Mesenchymal stem cell (in vitro differentiated cells and primary cell): ENCODE measurements at regions not wholly inside any gene's neighbourhood (a gene's known extent, or its start where the extent isn't known, plus 50 kb on each side); places are given as distances from the start of the nearest gene placed in this dataset.
"Not testable (repeated sequence)": the region's sequence is repeated elsewhere in the genome, so short reads cannot be mapped to it uniquely, and the experiment has no call there.

Source experiments
- DNase-seq: peaks from one replicate; pipeline ENCODE4 v3.0.0-alpha.2; 2013
- H2AFZ ChIP-seq: one replicate; pipeline ENCODE4 v1.6.1; 2013; ENCODE audit warnings: low read depth, mild to moderate bottlenecking, control low read depth, inconsistent platforms, low read length, moderate library complexity
- H2AK5ac ChIP-seq: 2 replicates; pipeline ENCODE4 v1.6.1; 2013; ENCODE audit warnings: low read length, moderate library complexity, mild to moderate bottlenecking, inconsistent platforms; ENCODE audit not compliant: severe bottlenecking
- H2BK120ac ChIP-seq: one replicate; pipeline ENCODE4 v1.6.1; 2013; ENCODE audit warnings: low read depth, mild to moderate bottlenecking, inconsistent platforms, low read length, moderate library complexity
- H2BK12ac ChIP-seq, 2 experiments: one replicate each; pipeline ENCODE4 v1.6.1; 2013; ENCODE audit warnings: inconsistent platforms in 2 of 2, low read length in 2 of 2, mild to moderate bottlenecking in 2 of 2, moderate library complexity in 2 of 2, control low read depth in 1 of 2
- H2BK15ac ChIP-seq: one replicate; pipeline ENCODE4 v1.6.1; 2013; ENCODE audit warnings: mild to moderate bottlenecking, low read depth, inconsistent platforms; ENCODE audit not compliant: poor library complexity, severe bottlenecking
- H2BK5ac ChIP-seq: 2 replicates; pipeline ENCODE4 v1.6.1; 2013; ENCODE audit warnings: low read depth, mild to moderate bottlenecking, low read length, control low read depth, inconsistent platforms; ENCODE audit not compliant: poor library complexity, severe bottlenecking
- H3K14ac ChIP-seq, 2 experiments: one replicate each; pipeline ENCODE4 v1.6.1; 2013; ENCODE audit warnings: inconsistent platforms in 2 of 2, low read length in 2 of 2, control low read depth in 1 of 2, mild to moderate bottlenecking in 1 of 2, moderate library complexity in 1 of 2
- H3K18ac ChIP-seq, 2 experiments: one replicate each; pipeline ENCODE4 v1.6.1; 2013; ENCODE audit warnings: inconsistent platforms in 2 of 2, low read length in 2 of 2, control low read depth in 1 of 2, low read depth in 1 of 2, mild to moderate bottlenecking in 1 of 2
- H3K23ac ChIP-seq, 2 experiments: one replicate each; pipeline ENCODE4 v1.6.1; 2013; ENCODE audit warnings: inconsistent platforms in 2 of 2, low read length in 2 of 2, mild to moderate bottlenecking in 2 of 2, moderate library complexity in 2 of 2, control low read depth in 1 of 2
- H3K27ac ChIP-seq: 2 replicates; pipeline ENCODE4 v1.5.1; 2013; ENCODE audit warnings: mild to moderate bottlenecking, moderate library complexity, low read length, control low read depth, inconsistent platforms; ENCODE audit not compliant: poor library complexity, severe bottlenecking
- H3K27me3 ChIP-seq, 2 experiments: 2 replicates each; pipeline versions ENCODE4 v1.6.1 to v1.7.0; 2013; ENCODE audit warnings: low read length in 2 of 2, mild to moderate bottlenecking in 2 of 2, moderate library complexity in 2 of 2, control low read depth in 1 of 2, inconsistent platforms in 1 of 2; ENCODE audit not compliant: control insufficient read depth in 1 of 2, insufficient read depth in 1 of 2
- H3K36me3 ChIP-seq, 2 experiments: 2 replicates each; pipeline versions ENCODE4 v1.6.1 to v1.7.0; 2013; ENCODE audit warnings: low read length in 2 of 2, control low read depth in 1 of 2, inconsistent platforms in 1 of 2, low read depth in 1 of 2, mild to moderate bottlenecking in 1 of 2; ENCODE audit not compliant: insufficient read depth in 2 of 2, control insufficient read depth in 1 of 2
- H3K4ac ChIP-seq, 2 experiments: one replicate each; pipeline ENCODE4 v1.6.1; 2013; ENCODE audit warnings: inconsistent platforms in 2 of 2, low read length in 2 of 2, mild to moderate bottlenecking in 2 of 2, moderate library complexity in 2 of 2, control low read depth in 1 of 2, low read depth in 1 of 2
- H3K4me1 ChIP-seq: 2 replicates; pipeline ENCODE4 v1.6.1; 2013; ENCODE audit warnings: low read depth, low read length, control low read depth; ENCODE audit not compliant: control insufficient read depth, insufficient read depth
- H3K4me2 ChIP-seq: 2 replicates; pipeline ENCODE4 v1.6.1; 2013; ENCODE audit warnings: low read length, mild to moderate bottlenecking, inconsistent platforms; ENCODE audit not compliant: poor library complexity, severe bottlenecking
- H3K4me3 ChIP-seq, 2 experiments: 2 replicates each; pipeline versions ENCODE4 v1.5.1 to v1.7.0; 2013; ENCODE audit warnings: low read length in 2 of 2, mild to moderate bottlenecking in 2 of 2, control low read depth in 1 of 2, low read depth in 1 of 2; ENCODE audit not compliant: insufficient read depth in 1 of 2
- H3K79me1 ChIP-seq: replicated peaks from 2 replicates; pipeline ENCODE4 v1.6.1; 2013; ENCODE audit warnings: mild to moderate bottlenecking, control low read depth, low read length, inconsistent platforms; ENCODE audit not compliant: poor library complexity, severe bottlenecking
- H3K9ac ChIP-seq: 2 replicates; pipeline ENCODE4 v1.7.0; 2013; ENCODE audit warnings: mild to moderate bottlenecking, low read length, moderate library complexity
- H3K9me3 ChIP-seq: 2 replicates; pipeline ENCODE4 v1.7.0; 2013; ENCODE audit warnings: mild to moderate bottlenecking, low read length; ENCODE audit not compliant: control insufficient read depth
- H4K8ac ChIP-seq: one replicate; pipeline ENCODE4 v1.6.1; 2013; ENCODE audit warnings: inconsistent platforms, mild to moderate bottlenecking, low read length, moderate library complexity
- H4K91ac ChIP-seq: one replicate; pipeline ENCODE4 v1.6.1; 2013; ENCODE audit warnings: mild to moderate bottlenecking, low read length, inconsistent platforms
- WGBS: methylation state at CpG from one replicate; pipeline ENCODE4 v1.1.7; 2013; ENCODE audit warnings: mixed read lengths; 5-methylcytosine and 5-hydroxymethylcytosine counted together

- Histone ChIP-seq H4K91ac (no peak overlapping the region), H3K4ac (no peak overlapping the region), H2BK12ac (no peak overlapping the region), H3K14ac (no peak overlapping the region), H3K36me3 (no peaks in the 10 kb centered on the region), H2BK15ac (no peak overlapping the region), H3K9me3 (no peaks in the 10 kb centered on the region), H3K79me1 (no peaks in the 10 kb centered on the region), H3K27me3 (no peaks in the 10 kb centered on the region), H2BK120ac (no peak overlapping the region), H2AK5ac (no peak overlapping the region), H4K8ac (no peak overlapping the region), H3K18ac (no peak overlapping the region), H3K4me2 (no peak overlapping the region), H3K23ac (no peak overlapping the region), H3K9ac (no peak overlapping the region), H3K27ac (no peak overlapping the region), H3K4me1 (no peaks in the 10 kb centered on the region), H2BK5ac (no peak overlapping the region), H3K4me3 (no peak overlapping the region), H2AFZ (no peak overlapping the region)
- no peak for DNase-seq
- 91% methylated on average over 4 of the region's 4 CpGs for WGBS
These were observed 66.5 kb upstream of the ANKRD10 start for GRCh38 chr13:110981379-110981778.

- no peaks in the 10 kb centered on the region for H3K9me3 ChIP-seq
- no peak overlapping the region for H3K4ac ChIP-seq
- no peak overlapping the region for H2AFZ ChIP-seq
- H3K36me3 ChIP-seq, result no peaks in the 10 kb centered on the region
- H3K9ac ChIP-seq, result no peak overlapping the region
- H3K4me2 ChIP-seq, result no peak overlapping the region
- no peak overlapping the region for H3K4me3 ChIP-seq
- H3K4me1 ChIP-seq, result no peaks in the 10 kb centered on the region
- no peak for DNase-seq
- no peak overlapping the region for H2BK5ac ChIP-seq
- no peak overlapping the region for H2BK120ac ChIP-seq
- H3K14ac ChIP-seq, result no peak overlapping the region
- H3K27ac ChIP-seq, result no peak overlapping the region
- H3K27me3 ChIP-seq, result no peaks in the 10 kb centered on the region
- H3K23ac ChIP-seq, result no peak overlapping the region
- no peak overlapping the region for H2BK15ac ChIP-seq
- H2BK12ac ChIP-seq, result no peak overlapping the region
- no peaks in the 10 kb centered on the region for H3K79me1 ChIP-seq
- H4K91ac ChIP-seq, result no peak overlapping the region
- no peak overlapping the region for H3K18ac ChIP-seq
- no peak overlapping the region for H2AK5ac ChIP-seq
- WGBS, result 85% methylated on average over 3 of the region's 3 CpGs
- H4K8ac ChIP-seq, result no peak overlapping the region
These were observed 66.1 kb upstream of the ANKRD10 start for GRCh38 chr13:110980921-110981320.

- not testable (repeated sequence) for H3K79me1 ChIP-seq
These were observed 64.3 kb upstream of the ANKRD10 start for GRCh38 chr13:110979149-110979548.

GRCh38 chr13:110978390-110978789 lies 63.5 kb upstream of the ANKRD10 start:
- H2AFZ ChIP-seq, result no peak overlapping the region
- H3K18ac ChIP-seq, result no peak overlapping the region
- no peaks in the 10 kb centered on the region for H3K36me3 ChIP-seq
- H3K9me3 ChIP-seq, result peaks cover 4% of the 10 kb centered on the region
- no peak overlapping the region for H3K4me3 ChIP-seq
- H2BK5ac ChIP-seq, result no peak overlapping the region
- no peaks in the 10 kb centered on the region for H3K79me1 ChIP-seq
- H3K27me3 ChIP-seq, result no peaks in the 10 kb centered on the region
- no peaks in the 10 kb centered on the region for H3K4me1 ChIP-seq
- no peak for DNase-seq
- no peak overlapping the region for H3K14ac ChIP-seq
- H3K9ac ChIP-seq, result no peak overlapping the region
- no peak overlapping the region for H2BK12ac ChIP-seq
- H3K4ac ChIP-seq, result no peak overlapping the region
- H4K8ac ChIP-seq, result no peak overlapping the region
- H3K4me2 ChIP-seq, result no peak overlapping the region
- no peak overlapping the region for H4K91ac ChIP-seq
- H3K27ac ChIP-seq, result no peak overlapping the region
- H2AK5ac ChIP-seq, result no peak overlapping the region
- H3K23ac ChIP-seq, result no peak overlapping the region
- no peak overlapping the region for H2BK120ac ChIP-seq
- H2BK15ac ChIP-seq, result no peak overlapping the region

More at GRCh38 chr13:110979149-110979548, 64.3 kb upstream of the ANKRD10 start:
- H3K27me3 ChIP-seq, H3K36me3 ChIP-seq, H4K8ac ChIP-seq, H2AK5ac ChIP-seq, H2BK15ac ChIP-seq, DNase-seq, H2BK5ac ChIP-seq, H3K4me2 ChIP-seq, H3K4me1 ChIP-seq, H3K9ac ChIP-seq, H3K4ac ChIP-seq, H3K27ac ChIP-seq, H3K23ac ChIP-seq, H4K91ac ChIP-seq, H3K14ac ChIP-seq, H2BK12ac ChIP-seq, H3K9me3 ChIP-seq, H3K4me3 ChIP-seq, H3K18ac ChIP-seq, H2AFZ ChIP-seq, H2BK120ac ChIP-seq: not testable (repeated sequence)
- 85% methylated on average over 5 of the region's 5 CpGs for WGBS
